Activated CD4-positive, alpha-beta T cell treated with anti-CD3 and anti-CD28 coated beads for 1 hour (primary cell): ENCODE measurements at regions not wholly inside any gene's neighbourhood (a gene's known extent, or its start where the extent isn't known, plus 50 kb on each side); places are given as distances from the start of the nearest gene placed in this dataset.
"Not testable (repeated sequence)": the region's sequence is repeated elsewhere in the genome, so short reads cannot be mapped to it uniquely, and the experiment has no call there.

Experiments
- DNase-seq: peaks from one replicate; pipeline ENCODE4 v3.0.0-alpha.2; 2020

DNA sequence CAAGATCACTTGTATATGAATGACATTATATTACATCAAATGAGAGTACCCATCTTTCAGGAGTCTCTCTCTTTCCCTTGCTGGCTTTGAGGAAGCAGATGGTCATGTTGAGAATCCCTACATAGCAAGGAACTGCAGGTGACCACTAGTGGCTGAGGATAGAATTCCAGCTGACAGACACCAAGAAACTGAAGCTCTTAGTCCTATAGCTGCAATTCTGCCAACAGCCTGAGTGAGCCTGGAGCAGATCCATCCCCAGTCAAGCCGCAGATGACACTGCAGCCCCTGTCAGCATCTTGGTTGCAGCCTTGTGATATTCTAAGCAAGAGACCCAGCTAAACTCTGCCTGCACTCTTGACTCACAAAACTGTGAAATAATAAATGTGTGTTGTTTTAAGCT, 531.5 kb downstream of the CSNK1G3 start:
- DNase-seq: no peak

DNA sequence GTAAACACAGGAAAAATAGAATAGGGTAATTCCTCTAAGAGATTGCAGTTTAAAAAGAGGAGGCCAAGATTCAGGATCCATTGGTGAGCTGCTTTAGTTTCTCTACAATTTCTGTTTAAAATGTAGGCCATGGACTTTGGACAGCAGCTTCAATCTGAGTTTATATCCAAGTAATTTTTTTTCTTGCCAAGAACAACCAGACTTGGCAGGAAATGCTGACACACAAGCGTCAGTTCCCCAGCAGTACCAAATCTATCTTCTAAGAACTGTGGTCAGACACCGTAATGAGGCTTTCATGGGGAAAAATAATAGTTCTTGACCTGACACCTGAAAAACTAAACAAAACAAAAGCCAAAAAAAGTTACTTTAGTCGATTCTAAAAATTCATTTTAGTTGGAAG, 528.8 kb downstream of the CSNK1G3 start:
- DNase-seq: no peak

DNA sequence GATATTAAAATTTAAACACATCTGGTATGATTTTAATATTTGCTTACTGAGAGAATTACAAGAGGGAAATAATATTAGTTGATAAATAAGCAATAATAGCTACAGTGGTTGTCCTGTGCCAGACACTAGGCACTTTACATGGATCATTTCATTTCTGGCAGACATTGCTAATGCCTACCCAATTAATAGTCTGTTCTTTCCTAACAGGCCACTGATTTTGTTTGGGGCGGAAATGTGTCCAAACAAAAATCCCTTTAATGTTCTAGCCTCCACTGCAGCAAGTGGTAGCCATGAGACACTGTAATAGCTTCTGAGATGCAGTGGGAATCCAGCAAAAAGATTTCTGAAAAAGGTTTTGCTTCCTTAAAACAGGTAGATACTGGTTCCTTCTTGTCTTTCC, 527.4 kb downstream of the CSNK1G3 start:
- DNase-seq: no peak

DNA sequence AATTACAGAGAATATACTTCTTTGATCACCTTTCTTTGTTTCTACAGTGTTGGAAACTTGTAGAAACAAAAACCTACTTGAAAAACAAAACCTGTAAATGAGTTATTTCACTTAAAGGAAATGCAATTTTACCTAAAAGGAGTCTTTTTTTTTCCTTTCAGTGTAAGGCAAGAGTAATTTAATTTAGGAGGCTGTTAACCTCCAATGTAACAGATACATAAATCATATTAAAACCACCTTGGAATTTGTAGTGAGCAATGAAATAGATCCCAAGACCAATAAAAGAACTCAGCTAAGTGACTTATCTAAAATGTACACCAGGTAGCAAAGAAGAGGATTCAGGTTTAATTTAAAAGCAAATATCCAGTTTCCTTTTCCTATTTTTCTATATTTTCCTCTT, 524.8 kb downstream of the CSNK1G3 start:
- no peak for DNase-seq

DNA sequence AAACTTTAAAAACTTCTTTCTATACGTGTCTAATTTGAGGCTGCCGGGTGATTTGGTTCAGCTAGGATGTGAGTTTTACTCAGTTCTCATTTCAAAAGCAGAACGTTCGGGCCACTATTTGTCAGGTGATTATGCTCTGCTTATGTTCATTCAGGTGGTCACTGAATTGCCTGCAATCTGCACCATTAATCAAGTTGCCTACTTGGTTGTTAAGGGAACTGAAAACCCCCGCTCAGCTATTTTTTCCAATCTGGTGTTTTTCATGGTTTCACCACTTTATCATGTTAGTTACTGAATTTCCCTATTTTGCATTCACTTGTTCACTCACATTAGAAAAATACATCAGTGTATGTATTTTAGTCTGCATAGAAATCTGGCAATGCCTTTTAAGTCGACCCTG, 523.0 kb downstream of the CSNK1G3 start:
- no peak for DNase-seq

DNA sequence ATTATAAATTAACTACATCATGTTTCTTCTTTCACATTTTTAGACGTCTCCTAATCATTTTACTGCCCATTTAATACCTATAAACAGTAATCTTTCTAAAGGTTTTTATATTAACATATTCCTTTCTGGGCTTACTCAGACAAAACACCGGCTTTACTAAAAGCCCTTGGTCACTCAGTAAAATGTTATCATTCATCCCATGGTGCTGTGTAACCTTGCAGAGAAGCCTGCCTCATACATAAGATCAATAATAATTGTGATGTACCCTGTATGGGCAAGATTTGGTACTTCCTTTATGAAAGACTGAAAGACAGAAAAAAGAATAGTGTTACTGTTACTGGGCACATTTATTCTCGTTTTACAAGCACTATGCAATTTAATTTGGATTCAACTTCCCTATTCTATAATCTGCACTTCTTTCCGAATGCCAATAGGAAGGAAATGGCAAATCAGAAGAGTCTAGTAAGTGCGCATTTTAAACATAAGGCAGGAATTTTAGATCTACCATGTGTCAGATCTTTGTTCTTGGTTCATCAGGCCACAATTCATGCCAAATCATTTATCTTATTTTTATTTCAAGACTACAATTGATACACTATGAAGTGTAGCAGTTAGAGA, 522.2 kb downstream of the CSNK1G3 start:
- no peak for DNase-seq

DNA sequence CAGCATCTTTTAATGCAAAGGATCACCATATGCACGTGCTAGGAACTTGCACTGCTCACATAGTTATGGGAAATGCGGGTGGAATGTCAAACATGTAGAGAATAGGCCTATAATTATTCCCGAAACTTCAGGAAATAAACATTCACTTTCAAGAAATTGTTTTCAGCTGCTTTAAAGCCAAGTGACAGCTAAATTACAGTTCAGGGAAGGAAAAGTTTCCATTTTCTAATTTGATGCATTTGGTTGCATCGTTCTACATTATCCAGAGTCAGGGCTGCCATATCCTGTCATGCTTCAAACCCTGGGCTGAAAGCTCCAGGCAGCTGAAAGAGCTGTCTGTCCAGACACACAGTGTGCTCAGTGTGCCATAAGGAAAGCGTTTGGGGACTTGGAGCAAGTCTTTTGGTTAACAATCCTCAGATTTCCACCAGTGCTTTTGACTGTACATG, 518.1 kb downstream of the CSNK1G3 start:
- no peak for DNase-seq

DNA sequence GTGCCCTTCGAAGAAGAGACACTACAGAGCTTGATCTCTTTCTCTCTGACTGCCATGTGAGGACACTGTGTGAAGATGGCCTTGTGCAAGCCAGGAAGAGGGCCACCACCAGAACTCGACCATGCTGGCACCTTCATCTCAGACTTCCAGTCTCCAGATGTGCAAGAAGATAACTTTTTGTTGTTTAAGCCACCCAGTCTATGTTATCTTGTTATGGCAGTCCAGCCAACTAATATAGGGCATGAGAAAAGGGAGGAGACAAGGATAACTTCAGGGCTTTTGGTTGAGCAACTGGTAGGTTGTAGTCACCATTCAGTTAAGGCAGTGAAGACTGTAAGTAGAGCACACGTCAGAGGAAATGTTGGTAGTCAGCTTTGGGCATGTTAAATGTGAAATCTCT, 515.5 kb downstream of the CSNK1G3 start:
- DNase-seq: no peak

DNA sequence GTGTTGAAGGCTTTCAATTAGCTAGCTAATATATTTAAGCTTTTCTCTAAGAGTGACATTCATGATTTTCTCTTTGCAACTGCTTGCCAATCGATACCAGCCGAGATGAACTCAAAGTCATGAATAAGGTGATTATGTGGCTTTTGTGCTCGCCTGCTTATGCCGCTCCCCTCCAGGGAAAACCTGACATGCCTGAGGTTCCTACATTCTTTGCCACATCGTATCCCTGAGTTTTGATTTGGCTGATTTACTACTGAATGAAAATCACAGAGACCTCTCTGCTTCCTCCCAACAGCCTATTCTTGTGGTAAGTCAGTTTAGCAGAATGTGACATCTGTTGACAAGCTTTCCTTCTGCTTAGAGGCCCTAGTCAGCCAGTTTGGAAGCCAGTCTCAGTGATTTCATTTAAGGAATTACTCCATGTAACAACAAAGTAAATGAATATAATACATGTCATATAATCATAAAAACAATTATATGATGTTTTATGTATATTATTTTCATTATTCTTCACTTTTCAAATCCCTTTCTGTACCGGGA, 513.4 kb downstream of the CSNK1G3 start:
- no peak for DNase-seq

DNA sequence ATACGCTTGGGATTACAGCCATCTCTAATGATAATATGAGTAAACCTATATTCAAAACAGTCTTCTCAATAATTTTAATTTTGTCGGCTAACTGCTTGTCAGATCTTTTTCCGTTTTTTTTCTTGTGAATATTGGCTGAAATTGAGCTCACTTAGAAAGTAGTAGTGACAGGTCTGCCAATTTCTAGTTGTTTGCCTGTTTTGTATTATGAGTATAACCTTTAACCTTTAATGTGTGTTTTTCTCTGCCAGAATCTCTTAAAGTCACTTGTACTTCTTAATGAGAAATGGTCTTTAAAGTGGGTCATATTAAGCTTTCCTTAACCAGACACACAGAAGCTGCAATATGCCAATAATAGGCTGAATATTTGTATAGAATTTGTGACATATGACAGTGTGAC, 511.0 kb downstream of the CSNK1G3 start:
- no peak for DNase-seq

DNA sequence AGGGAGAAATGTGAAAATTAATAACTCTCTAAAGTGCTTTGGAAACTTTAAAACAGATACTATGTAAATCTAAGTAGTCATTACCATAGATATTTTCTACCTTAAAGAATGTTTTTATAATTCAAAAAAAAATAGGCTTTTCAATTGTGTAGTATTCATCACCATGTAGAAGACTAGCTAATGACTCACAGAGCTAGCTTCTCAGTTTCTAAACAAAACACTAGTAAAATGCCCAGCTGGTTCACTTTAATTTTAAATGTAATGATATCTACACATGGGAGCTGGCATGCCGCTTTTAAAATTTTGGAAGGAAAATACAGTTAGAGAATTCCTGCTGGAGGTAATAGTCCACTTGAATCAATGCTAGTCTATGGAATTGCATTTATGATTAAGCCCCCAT, 509.8 kb downstream of the CSNK1G3 start:
- no peak for DNase-seq

DNA sequence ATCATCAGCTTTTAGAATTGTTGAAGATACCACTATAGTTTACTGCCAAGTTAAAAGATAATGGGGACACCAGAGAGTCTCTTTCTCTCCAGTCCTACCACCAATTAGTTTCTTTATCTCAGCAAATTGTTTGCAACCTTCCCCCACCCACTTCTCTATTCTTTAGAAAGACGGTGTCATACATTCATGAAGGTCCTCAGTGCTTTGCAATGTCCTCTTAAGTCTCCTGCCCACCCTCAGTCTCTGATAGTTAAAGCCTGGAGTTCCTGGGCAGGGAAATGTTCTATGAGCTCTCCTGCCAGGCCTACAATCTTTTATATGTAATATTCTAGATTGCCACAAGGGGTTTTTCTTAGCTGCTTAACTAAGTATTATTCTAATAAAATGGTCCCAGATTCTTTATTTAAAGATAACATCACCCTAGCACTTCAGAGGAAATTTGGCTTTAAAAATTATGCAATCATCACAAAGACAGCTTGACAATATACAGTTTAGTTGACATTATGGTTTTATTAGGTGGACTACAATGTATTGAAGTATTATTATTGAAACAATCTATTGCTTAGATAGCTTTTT, 509.2 kb downstream of the CSNK1G3 start:
- DNase-seq: no peak

DNA sequence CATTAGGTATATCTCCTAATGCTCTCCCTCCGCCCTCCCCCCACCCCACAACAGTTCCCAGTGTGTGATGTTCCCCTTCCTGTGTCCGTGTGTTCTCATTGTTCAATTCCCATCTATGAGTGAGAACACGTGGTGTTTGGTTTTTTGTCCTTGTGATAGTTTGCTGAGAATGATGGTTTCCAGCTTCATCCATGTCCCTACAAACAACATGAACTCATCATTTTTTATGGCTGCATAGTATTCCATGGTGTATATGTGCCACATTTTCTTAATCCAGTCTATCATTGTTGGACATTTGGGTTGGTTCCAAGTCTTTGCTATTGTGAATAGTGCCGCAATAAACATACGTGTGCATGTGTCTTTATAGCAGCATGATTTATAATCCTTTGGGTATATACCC, 505.3 kb downstream of the CSNK1G3 start:
- not testable (repeated sequence) for DNase-seq

DNA sequence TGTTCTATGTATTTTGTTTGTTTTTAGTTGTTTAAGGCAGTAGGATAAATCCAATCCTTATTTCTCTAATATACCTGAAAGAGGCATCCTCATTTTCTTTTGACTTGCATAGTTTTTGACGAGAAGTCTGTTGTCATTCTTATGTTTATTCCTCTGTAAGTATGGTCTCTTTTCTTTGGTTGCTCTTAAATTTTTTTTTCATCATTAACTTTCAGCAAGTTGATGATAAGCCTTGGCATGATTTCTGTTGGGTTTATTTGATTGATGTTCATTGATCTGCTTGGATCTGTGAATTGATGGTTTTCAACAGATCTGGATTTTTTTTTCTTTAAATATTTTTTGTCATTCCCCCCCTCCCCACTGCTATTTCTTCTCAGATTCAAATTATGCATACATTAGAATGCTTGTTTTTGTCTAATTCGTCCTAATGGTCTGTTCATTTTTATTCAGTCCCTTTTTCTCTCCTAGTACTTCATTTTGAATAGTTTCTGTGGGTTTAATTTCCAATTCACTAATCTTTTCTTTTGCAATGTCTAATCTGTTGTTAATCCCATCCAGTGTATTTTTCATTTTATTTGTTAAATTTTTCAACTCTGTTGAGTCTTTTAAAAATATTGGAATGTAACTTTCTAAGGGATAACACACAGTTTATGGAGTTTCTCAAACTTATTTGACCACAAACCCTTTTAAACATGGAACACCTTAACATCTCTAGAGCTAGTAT, 495.9 kb downstream of the CSNK1G3 start:
- DNase-seq: no peak

DNA sequence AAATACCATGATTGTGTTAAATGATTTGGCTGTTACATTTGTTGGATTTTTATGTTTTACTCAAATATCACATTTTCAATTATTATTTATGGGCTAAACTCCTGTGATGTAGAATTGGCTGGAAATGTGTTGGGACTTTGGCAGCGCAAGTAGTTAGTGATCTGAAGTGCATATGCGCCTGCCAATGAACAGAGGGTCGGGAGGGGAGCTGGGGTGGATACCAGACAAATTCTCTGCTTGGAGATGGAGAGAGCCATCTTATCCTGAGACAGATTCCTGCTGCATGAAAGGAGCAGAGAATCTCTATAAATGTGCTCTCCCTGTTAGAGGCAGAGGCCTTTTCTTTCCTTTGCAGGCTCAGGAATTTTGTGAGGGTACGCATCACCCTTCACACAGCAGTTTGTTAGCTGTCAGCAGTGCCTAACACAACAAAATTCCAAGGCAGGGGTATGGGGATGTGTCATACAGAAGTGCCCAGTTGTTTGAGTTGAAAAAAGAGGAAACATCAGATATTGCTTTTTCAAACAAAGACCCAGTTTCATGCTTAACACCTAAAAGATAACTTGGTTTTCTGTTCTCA, 489.1 kb downstream of the CSNK1G3 start:
- DNase-seq: no peak

DNA sequence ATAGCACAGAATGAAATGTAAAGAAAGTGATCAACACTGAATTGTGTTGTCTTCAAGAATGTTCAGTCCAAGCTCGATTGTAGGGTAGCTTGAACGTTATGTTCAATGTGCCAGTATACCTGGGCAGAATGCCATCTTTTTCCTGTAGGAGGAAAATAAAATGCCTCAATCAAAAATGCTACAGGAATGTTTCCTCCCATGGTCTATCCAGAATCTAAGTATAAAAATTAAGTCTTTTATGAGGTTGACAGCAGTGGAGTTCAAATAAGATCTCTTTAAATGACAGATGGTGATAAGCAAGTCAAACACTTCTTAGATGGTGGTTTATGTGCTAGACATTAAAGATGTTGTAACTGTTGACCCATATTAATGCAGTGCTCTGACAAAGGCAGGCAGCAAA, 488.6 kb downstream of the CSNK1G3 start:
- no peak for DNase-seq

DNA sequence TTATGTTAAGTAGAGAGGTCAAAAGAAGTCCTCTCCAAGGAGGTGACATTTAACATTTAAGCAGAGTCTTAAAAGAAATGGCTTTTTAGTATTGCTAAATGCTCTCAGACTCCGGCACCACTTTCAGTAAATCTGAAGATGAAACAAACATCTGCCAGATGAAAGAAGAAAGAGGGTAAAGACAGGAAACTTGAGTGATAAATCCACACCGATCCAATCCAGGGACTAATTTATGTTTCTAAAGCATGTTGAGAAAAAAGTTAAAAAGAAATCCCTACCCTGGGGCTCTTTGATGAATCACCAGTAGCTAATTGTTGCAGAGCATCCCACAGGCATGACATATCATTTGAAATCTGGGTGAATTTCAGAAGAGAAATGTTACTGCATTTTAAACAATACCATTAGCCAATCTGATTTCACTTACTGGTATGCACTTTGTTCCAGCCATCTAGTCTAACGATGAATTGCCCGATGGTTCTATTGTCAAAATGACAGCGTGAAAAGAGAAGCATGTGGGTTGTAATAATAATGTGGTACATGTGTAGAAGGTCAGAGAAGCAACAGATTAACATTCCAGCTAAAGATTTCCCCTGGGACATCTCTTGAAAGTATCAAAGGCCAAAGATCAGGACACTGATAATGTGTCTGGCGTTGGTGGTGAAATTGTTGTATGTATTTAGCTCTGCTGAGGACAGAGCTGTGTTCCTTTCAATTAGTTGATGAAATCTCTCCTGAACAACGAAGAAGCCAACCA, 485.7 kb downstream of the CSNK1G3 start:
- DNase-seq: no peak

DNA sequence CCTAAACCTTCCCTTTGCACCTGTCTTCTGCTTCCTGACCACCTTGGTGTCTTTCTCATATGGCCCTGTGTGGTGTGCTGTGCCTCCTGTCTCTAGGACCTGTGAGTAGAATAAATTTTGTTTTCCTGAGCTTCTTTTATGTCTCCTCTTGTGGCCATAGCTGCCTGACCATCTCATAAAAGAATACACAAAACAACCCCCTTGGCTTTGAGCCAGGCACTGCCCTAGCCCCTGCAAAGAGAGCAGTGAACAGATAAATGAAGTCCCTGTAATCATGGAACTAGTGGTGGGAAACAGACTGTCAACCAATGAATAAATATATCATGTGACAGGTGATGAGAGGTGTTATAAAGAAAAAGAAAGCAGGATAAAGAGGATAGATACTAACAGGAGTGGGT, 485.1 kb downstream of the CSNK1G3 start:
- DNase-seq: no peak

DNA sequence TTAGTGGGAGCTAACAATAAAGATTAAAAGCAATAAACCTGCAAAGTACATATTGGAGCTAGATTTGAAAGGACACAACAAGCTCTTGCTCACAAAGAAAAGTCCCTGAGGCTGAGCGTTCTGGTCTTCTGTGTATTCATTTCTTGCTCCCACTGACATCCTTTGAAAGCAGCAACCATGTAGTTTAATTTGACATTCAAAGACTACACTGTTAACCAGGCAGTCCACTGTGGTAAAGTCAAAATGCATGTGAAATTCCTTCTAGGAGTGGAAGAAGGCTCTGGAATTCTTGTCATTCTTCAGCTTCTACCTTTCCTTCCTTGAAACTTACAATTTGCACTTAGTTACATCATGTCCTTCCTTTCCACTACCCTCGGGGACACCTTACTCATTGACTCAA, 480.7 kb downstream of the CSNK1G3 start:
- DNase-seq: no peak

DNA sequence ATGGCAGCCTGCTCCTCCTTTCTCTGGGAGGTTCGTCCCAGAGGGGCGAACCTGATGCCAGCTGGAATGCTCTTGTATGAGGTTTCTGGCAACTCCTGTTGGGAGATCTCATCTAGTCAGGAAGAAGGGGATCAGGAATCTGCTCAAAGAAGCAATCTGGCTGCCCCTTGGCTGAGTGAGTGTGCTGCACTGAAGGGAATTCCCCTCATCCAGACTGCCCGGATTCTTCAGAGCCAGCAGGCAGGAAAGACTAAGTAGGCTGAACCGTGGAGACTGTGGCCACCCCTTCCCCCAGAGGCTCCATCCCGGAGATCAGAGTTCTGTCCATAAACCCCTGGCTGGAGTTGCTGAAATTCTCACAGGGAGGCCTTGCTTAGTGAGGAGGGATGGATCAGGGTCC, 476.0 kb downstream of the CSNK1G3 start:
- no peak for DNase-seq

DNA sequence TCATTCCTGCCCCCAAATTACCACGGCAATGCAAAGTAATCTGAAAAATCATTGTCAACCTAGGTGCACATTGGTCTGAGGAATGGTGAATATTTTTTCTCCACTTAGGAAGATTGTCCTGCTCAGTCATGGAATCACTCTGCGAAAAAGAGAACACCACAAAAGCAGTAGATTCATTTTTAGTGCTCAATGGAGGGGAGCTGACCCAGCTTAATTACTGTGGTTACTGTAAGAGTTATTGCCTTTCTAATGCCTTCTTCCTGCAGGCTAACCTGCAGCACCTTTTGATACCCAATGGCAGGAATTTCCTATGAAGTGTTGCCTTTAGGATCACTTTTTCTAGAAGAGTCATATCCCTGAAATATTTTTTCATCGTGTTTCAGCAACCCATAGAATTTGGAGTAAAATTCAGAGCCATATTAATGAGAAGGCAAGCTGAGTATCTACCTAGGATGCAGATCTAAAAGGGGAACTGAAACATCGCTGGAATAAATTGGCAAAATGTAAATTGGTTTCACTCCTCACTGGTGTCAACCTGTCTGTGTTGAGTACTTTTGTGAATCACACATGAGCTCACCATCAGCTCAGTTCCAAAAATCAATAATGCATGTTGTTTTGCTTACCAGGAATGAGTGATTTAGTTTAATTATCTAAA, 464.5 kb downstream of the CSNK1G3 start:
- DNase-seq: no peak

DNA sequence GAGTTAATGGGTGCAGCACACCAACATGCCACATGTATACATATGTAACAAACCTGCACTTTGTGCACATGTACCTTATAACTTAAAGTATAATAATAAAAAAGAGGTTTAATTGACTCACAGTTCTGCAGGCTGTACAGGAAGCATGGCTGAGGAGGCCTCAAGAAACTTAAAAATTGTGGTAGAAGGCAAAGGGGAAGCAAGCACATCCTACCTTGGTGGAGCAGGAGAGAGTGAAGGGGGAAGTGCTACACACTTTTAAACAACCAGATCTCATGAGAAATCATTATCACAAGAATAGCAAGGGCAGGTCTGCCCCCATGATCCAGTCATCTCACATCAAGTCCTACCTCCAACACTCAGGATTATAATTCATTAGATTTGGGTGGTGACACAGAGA, 463.5 kb downstream of the CSNK1G3 start:
- DNase-seq: not testable (repeated sequence)

DNA sequence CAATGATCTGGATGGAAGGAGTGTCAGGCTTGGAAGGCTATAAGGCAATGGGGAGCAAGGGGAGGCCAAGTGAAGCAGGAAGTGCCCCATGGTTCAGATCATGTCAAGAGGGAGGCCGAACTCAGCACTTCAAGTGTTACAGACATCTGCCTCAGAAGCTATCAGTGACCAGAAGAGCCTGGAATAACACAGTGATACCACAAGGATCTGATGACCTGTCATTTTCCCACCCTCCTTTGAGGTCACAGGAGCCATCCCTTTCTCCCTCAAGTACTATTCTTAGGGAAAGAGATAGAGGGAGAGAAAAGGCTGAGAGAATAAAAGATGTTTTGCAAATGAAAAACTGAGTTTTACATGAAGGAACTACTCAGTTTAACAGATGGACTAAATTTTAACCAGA, 454.8 kb downstream of the CSNK1G3 start:
- no peak for DNase-seq
